H4 (cell line): ENCODE measurements at regions not wholly inside any gene's neighbourhood (a gene's known extent, or its start where the extent isn't known, plus 50 kb on each side); places are given as distances from the start of the nearest gene placed in this dataset.

Experiments
- DNase-seq: peaks from one replicate; pipeline ENCODE4 v3.0.0-alpha.2; 2015; ENCODE audit warnings: low spot score

DNA sequence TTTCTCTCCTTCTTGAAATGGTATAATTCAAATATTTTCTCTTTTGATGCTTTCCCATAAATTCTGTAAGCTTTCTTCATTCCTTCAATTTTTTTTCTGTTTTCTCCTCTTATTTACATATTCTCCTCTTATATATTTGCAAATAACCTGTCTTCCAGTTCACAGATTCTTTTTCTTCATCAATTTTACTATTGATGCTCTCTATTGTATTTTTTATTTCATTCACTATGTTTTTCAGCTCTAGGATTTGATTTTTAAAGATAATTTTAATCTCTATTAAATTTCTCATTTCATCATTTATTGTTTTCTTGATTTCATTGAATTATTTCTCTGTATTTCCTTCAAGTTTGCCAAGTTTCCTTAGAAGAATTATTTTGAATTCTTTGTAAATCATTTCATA, 54.0 kb upstream of the PRPS1L1 start:
- no peak for DNase-seq

GRCh38 chr7:18082169-18082568, 54.5 kb upstream of the PRPS1L1 start:
- no peak for DNase-seq

GRCh38 chr7:18086165-18087025, 58.7 kb upstream of the PRPS1L1 start:
- DNase-seq = peak; percentile 54

DNA sequence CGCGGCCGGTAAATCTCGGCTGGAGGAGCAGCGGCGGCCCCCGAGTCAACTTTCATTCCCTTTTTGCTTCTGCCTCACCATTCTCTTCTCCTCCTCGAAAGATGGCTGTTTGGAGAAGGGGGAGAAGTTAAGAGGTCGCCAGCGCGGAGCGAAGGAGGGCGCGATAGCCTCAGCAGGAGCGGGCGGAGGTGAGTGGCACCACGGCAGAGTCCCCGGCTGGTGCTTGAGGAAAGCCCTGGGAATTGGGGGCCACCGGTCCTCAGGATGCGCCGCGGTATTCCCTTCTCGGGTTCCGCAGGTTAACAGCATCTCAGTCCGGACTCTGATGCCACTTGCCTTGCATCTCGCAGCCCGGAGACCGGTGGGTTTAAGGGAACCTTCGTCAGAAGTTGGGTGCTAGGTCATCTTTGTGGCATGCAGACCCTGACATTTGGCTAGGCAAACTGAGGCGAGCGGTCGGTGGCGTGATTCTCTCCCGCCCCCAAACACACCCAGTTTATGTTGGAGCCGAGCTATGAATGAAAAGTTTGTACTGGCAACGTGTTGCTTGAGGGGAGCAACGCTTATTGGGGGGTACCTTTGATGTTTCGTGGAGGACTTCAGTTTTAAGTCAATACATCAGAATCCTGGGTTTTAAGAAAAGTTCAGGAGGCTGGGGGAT, 59.5 kb upstream of the PRPS1L1 start:
- no peak for DNase-seq

GRCh38 chr7:18087687-18088078, 60.0 kb upstream of the PRPS1L1 start:
- DNase-seq = no peak

GRCh38 chr7:18096087-18096486, 68.4 kb upstream of the PRPS1L1 start:
- no peak for DNase-seq

DNA sequence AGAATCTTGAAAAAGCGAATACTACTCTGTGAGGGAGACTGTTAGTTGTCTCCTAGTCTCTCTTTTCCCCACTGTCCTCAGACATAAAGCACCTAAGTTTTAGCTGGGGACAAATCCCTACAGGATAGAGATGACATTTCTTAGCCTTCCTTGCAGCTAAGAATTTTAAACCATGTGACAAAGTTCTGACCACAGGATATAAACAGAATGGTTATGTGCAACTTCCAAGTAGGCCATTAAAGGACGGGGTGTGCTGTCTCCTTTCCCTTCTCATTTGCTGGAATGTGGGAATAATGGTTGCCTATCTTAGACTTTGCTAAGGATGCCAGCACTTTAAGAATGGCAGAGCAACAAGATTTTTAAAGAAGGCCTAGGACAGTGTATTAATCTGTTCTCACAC, 74.9 kb upstream of the PRPS1L1 start:
- DNase-seq = peak; percentile 90

DNA sequence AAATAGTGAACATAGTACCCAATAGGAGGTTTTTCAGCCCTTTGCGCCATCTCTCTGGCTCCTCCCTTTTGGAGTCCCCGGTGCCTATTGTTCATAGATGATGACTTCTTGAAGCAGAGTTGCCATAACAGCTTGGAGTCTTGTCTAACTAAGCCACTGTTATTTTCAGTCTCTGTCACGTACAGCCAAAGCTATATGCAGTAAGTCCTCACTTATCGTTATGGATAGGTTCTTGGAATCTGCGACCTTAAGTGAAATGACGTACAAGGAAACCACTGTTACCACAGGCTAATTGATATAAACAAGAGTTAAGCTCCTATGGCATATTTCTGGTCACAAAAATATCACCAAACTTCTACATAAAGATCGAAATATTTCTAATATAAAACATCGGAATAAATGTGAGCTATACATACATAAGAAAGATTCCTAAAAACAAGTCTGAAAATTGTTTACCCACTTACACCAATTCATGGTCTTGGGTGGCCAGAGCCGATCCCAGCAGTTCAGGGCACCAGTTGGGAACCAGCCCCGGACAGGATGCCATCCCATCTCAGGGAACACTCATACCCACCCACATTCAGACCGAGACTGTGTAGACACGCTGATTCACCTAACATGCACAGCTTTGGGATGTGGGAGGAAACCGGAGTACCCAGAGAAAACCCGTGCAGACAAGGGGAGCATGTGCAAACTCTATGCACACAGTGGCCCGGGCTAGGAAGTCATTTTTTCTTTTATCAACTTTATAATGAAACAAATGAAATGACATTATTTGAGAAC, 76.0 kb upstream of the PRPS1L1 start:
- DNase-seq = peak; percentile 86

GRCh38 chr7:18109762-18110161, 82.1 kb upstream of the PRPS1L1 start:
- DNase-seq = no peak

- peak; percentile 82 for DNase-seq
Measured at GRCh38 chr7:18116661-18117060, 89.0 kb upstream of the PRPS1L1 start.

GRCh38 chr7:18117482-18117881, 89.8 kb upstream of the PRPS1L1 start:
- DNase-seq = peak; percentile 99

- peak; percentile 56 for DNase-seq
Measured at GRCh38 chr7:18119985-18120384, 92.3 kb upstream of the PRPS1L1 start.

GRCh38 chr7:18123508-18124239, 96.0 kb upstream of the PRPS1L1 start:
- no peak for DNase-seq

DNA sequence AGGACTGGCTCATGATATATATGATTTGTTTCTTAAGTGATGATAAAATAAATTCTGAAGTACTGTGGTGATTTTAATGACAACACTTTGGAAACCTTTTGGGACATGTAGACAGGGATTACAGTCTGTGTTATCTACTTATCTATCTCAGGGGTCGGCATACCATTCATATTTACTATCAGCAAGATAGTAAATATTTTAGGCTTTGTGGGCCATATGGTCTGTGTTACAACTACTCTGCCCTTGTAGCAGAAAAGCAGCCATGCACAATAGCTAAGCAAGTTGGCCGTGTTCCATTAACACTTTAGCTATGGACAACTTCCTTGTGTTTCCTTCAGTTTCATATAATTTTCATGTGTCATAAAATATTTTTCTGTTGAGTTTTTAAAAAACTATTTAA, 97.8 kb upstream of the PRPS1L1 start:
- DNase-seq = no peak

- no peak for DNase-seq
Measured at GRCh38 chr7:18126281-18126680, 98.6 kb upstream of the PRPS1L1 start.

GRCh38 chr7:18128846-18129245, 101.2 kb upstream of the PRPS1L1 start:
- no peak for DNase-seq

DNA sequence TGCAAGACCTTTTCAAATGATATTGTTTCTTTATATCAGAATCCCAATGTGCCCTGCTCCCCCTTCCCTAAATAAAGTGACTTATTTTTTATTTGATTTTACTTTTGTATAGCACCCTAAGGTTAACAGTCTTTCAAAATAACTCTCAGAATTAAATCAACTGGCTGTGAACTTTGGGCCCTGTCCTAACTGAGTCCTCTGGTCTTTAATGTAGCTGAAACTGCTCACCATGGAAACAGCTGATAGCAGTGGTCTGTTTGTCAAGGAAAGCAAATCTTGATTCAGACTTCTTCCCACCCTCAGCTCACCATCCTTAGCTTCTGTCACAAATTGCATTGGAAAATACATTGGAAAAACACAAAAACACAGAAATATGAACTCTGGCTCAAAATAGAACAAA, 105.2 kb upstream of the PRPS1L1 start:
- no peak for DNase-seq

GRCh38 chr7:18133921-18134320, 106.3 kb upstream of the PRPS1L1 start:
- no peak for DNase-seq

DNA sequence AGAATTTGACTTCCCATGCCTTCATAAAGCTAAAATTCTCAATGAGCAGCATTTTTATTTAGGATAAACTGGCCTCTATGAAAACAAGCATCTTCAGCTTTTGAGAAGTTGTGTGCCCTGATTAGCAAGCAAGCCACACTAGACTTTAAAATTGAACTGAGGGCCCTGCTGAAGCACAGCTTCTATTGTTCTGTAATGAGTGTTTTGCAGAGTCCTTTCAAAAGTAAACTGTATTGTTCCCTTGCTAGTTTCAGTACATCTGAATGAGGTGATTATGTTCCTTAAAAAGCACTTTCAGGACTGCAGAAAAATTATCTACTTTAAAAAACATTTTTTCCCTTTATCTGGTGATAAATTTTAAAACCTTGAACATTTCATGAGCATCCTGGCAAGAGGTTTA, 113.3 kb upstream of the PRPS1L1 start:
- DNase-seq = no peak

GRCh38 chr7:18144166-18144565, 116.5 kb upstream of the PRPS1L1 start:
- DNase-seq = no peak

DNA sequence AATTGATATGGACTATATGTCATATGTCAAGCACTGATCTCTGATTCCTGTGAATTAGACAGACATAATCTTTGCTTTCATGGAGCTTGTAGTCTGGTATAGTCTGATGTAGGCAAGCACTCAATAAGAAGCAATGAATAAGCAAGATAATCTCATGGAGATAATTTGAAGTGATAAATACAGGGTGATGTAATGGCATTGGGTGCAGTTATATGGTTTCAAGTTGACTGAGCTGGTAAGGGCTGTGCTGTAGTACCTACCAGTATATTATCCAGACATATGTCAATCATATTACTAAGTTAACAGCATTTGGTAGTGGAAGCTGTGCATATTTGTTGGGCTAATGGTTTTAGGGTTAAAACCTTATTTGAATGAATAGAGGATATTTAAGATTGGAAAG, 117.5 kb upstream of the PRPS1L1 start:
- DNase-seq = no peak

DNA sequence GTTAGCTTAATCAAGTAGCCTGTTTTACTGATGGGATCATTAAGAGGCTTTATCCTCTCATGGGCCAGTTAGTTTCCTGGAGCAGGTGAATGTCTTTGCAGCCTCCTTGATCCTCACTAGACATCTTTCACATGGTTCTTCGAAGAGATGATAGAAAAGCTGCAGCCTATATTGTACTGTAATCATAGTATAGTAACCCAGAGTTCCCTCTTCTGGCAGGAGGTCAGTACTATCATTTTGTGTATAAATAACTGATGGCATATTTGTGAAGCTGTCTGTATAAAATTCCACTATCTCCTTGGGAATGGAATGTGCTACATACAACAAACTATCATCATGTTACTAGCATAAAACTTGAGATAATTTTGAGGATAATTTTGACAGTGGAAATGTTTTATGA, 123.8 kb upstream of the PRPS1L1 start:
- peak; percentile 57 for DNase-seq
